ENCODE measurements at regions not wholly inside any gene's neighbourhood (a gene's known extent, or its start where the extent isn't known, plus 50 kb on each side); places are given as distances from the start of the nearest gene placed in this dataset.

DNA sequence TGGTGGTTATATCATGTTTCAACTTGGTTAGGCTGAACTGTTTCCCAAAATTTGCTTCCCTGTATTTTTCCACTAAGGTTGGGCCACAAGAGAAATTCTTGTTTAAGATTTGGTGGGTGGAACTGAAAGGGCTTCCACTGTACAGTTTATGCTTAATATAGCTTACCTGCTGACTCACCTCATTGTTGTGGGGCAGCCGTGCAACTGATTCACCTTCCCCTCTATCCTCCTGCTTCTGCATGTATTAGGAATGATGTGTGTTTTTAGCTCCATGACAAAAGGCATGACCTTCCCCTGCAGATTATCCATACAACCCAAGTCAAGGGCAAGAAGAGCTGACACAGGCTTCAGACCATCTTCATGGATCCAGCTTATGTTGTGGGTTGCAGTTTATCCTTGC lies 98.4 kb upstream of the GULP1 start:
- DNase-seq (ENCODE audit: low read depth in 3 of 3, low spot score in 2 of 3), result no peak

DNA sequence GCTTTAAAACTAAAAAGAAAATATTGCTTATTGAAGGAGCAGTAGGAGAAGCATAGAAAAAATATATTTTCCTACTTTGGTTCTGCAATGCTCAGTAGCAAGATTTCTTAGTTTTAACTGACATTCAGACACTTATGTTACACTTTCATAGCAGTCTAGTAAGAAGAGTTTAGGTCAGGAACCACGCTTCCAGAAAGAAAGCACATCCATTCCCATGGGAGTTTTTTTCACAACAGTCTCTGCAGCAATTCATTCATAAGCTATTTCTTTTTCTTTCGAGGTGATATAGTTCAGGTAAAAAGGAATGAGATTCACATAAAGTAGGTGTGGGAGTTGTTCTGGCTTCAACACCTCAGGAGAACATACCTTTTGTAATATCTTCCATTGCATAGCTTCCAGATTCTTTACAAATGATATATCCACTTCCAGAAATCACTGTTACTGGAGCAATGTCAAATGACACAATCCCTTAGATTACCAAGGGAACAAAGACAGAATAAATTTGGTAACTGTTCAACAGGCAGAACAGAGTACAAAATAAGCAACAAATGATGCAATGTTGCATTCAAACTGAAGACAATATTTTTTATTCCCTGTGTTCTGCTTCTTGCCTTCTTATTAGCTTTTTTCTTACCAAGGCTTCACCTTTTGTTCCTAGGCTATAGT lies 95.2 kb upstream of the GULP1 start:
- DNase-seq (ENCODE audit: low read depth in 3 of 3, low spot score in 2 of 3), result no peak

DNA sequence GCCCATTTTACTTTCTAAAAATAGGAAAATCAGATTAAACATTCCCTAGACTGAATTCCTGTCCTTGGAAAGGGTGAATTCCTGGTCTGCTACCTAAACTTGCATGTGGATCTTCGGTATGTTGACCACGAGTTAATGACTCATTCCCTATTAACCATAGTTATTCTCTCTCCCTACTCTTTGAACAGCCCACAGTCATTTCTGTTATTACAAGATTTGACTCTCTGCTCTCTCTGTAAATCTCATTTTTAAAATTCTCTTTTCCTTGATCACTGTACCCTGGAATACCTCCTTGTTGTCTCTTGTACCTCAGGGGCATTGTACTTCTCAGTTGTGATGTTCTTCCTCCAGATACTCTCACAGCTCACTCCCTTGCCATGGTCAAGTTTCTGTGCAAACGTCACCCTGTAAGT lies 92.0 kb upstream of the GULP1 start:
- no peak for DNase-seq (ENCODE audit: low read depth in 3 of 3, low spot score in 2 of 3)

DNA sequence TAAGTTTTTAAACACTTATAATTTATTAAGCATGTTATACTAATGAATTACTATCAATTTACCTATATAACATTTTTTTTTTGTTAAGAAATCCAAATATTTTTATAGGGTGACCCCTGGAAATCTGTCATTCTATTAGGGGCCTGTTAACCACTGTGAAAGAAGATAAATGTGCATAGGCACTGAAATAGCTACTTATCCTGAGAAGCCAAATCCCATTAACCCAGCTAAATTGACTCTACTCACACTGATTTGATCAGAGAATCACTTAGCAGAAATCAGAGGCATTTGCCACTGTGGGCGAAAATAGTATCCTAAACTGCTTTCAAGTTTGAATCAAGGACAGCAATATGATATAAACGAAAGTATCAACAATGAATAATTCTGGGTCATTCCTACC lies 90.0 kb upstream of the GULP1 start:
- DNase-seq (ENCODE audit: low read depth in 3 of 3, low spot score in 2 of 3), result no peak

DNA sequence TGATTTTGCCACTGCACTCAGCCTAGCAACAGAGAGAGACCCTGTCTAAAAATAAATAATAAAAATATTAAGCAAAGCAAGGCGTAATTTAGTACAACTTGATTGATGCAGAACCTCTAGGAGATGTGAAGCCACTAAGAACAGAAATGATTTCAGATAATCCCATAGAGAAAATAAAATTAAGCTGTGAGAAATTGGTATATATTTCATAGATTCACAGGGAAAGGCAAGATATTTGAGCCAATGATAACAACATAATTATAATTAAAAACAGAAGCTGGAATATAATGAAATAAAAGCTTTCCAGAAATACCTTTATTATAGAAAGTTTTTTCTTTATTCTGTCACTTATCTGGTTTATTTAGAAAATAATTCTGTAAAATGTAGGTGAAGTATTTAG lies 88.9 kb upstream of the GULP1 start:
- no peak for DNase-seq (ENCODE audit: low read depth in 3 of 3, low spot score in 2 of 3)

DNA sequence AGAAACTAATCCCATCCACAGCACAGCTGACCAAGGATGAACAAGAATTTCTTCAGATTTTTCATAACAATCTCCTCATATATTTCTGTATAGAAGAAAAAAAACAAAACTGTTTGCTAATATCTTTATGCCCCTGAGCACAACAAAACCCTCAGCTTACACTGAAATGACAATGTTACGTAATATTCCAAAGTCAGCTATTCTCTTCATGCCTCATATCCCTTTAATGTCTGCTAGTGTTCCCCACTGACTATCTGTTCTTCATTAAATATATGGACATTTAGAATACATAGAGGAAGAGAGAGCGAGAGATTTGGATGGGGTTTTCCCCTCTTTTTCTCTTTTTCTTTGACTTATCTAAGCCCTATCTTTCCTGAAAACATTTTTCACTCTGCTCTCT lies 87.9 kb upstream of the GULP1 start:
- DNase-seq (ENCODE audit: low read depth in 3 of 3, low spot score in 2 of 3), result no peak

DNA sequence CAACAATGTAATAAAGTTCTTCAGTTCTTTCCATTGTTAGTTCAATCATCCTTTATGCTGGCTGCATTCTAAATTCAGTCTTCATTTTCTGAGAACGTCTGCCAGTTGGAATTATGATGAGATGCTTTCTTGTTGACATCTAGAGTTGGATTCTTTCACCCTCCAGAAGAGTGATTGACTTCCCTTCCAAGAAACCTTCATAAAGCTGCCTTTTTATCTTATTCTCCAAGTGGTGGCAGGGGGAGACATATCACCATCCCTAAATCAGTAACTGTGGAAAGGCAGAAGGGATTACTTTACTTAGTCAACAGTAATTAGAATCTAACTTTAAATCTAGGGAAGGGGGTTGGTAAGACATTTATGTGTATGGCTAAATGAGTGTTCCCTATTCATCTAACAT lies 86.8 kb upstream of the GULP1 start:
- no peak for DNase-seq (ENCODE audit: low read depth in 3 of 3, low spot score in 2 of 3)

DNA sequence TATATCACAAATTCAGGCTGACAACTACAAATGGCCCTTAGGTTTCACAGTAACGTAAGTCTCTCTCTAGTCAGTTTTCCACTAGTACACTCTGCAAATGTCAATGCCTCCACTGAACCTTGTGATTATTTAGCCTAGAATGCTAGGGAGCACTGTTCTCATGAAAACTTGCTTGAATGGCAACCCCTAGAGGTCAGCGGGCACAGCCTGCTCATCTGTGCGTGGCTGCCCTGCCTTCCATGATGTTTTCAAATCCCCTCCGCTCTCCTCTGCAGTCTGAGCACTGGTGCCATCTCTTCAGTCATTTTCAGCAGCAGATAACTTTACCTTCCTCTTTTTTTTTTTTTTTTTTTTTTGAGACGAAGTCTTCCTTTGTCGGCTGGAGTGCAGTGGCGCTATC lies 84.1 kb upstream of the GULP1 start:
- no peak for DNase-seq (ENCODE audit: low read depth in 3 of 3, low spot score in 2 of 3)

DNA sequence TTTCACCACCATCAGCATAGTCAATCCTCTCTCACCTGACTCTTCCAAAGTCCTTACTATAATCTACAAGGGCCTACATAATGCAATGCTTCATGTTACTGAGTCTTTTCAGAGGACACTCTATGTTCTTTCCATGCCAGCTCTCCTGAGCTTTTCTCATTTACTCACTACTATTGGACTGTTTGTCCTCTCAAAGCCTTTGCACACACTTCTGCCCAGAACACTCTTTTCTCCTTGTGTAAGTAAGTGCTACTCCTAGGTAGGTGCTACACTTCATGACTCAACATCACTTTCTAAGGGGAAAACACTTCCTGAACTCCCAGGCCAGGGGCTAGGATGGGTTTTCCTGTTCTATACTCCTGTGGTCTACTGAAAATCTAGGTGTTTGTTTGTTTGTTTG lies 82.5 kb upstream of the GULP1 start:
- DNase-seq (ENCODE audit: low read depth in 3 of 3, low spot score in 2 of 3), result no peak

DNA sequence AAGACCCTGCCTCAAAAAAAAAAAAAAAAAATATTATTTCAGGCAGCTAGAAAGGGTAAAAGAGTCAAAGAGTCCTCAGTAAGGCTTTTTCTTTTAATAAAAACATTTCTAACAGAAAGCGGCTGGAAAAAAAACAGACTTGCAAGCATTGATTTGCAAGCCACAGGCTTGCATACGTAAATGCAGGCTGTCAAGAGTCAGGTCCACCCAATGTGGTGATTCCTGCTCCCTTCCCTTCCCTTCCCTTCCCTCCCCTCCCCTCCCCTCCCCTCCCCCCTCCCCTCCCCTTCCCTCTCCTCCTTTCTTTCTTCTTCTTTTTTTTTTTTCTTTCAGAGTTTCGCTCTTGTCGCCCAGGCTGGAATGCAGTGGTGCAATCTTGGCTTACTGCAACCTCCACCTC lies 74.4 kb upstream of the GULP1 start:
- no peak for DNase-seq (ENCODE audit: low read depth in 3 of 3, low spot score in 2 of 3)

DNA sequence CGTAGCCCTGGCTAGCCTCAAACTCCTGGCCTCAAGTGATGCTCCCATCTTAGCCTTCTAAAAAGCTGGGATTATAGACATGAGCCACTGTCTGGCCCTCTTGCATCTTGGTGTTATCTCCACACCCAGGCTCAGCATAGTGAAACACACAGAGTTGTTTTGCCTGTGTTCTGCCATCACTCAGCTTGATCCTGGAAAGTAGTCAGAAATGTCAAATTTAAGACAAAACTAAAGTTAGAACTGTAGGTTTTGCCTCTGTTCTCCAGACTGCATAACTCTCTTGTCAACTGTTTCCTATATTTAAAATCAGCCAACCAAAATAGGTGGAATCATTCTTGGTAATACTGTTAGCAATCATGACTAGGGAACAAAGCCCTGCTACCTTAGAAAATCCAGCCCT lies 72.1 kb upstream of the GULP1 start:
- no peak for DNase-seq (ENCODE audit: low read depth in 3 of 3, low spot score in 2 of 3)

DNA sequence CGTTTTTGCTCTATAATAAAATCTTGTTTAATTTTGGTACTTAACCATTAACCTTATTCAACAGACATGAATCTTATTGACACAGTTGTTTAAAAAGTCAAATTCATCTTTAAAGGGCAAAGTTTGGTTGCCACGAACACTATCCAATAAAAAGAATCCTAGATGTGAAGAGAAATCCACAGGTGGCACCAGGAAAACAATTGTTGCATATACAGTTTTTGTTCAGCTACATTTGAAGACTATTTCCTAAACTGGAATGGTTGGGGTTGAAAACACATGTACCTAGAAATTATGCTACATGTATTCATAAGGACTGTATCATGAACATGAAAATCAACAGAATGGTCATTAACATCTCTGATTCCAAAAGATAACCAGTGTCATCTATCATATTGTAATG lies 71.1 kb upstream of the GULP1 start:
- no peak for DNase-seq (ENCODE audit: low read depth in 3 of 3, low spot score in 2 of 3)

DNA sequence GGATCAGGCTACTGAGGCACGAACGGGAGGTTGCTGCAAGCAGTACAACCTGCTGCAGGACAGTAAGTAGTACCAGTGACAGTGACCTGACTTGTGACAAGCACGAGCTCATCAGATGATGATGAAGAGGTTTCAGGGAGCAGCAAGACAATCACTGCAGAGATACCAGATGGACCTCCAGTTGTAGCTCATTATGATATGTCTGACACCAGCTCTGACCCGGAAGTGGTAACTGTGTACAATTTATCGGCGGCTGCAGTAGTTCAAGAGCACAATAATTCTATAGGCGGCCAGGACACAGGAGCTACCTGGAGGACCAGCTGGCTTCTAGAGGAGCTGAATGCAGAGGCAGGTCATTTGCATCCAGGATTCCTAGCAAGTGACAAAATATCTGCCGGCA lies 64.0 kb upstream of the GULP1 start:
- DNase-seq (ENCODE audit: low read depth in 3 of 3, low spot score in 2 of 3), result no peak

DNA sequence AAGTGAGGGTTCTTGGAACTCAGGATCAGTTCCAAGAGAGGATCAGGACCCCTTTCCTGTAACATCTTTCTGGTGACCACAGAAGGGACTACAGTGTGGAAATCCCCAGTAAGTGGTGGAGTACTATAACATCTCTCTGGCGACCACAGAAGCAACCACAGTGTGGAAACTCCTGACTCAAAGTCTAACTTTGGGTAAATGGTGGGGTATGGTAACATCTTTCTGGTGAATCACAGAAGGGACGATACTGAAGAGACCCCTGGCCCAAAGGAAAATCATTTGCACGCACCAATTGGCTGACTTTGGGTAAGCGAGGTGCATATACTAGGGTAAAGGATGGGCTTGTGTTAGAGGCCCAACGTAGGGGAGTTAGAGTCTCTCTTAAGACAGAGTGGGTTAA lies 56.3 kb upstream of the GULP1 start:
- DNase-seq (ENCODE audit: low read depth in 3 of 3, low spot score in 2 of 3), result no peak

DNA sequence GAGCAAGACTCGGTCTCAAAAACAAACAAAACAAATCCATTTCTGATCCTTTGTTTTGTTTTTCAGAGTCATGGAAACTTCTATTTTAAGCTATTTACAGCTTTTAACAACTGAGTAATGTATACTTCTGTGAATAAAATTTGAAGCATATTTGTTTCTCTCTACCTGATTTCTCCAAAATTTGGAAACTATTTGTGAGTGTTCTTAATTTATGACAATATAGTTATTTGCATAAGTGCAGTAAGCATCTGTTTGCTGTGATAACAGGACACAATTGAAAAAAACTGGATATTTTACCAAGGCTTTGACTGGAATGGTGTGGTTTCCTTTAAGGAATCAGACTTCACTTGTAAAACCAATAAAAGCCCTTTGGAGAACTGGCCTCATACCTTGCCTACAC lies 53.3 kb upstream of the GULP1 start:
- DNase-seq (ENCODE audit: low read depth in 3 of 3, low spot score in 2 of 3), result no peak

Data from right renal cortex interstitium (tissue), 3 donors.